ENCODE measurements at regions not wholly inside any gene's neighbourhood (a gene's known extent, or its start where the extent isn't known, plus 50 kb on each side); places are given as distances from the start of the nearest gene placed in this dataset.

DNA sequence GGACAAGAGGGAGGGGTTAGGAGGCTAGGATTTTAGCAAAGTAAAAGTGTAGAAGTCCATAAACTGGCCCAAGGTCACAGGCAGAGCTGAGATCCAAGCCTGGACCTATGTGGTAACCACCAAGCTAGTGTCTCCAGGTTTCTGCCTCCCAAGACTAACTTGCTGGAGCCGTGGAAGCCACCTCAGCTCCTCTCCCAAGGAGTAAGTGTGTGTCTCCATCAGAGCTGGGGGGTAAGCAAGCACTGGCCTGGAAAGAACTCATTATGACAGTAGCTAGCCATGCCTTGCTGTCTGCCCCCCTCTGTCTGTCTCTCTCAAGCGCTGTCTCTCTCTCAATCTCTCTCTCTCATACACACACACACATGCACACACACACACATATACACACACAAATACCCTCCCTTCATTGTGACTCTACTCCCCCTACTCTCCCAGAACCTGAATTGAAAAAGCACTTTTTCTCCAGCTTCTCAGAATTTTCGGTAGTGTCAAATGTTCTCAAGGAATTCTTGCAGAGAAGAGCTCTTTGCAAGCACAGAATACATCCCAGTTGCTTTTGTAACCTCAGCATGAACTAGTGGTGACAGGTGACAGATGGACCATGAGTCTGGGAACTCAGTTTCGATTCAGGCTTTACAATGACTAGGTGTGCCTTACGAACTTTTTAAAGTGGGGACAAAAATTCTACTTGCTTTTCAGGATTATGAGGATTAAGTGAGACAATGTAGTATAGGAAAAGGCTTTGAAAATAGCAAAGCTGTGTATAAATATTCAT lies 238.0 kb upstream of the FGGY start:
- intact Hi-C loops (cut with DNase I), result no loop called here
- Histone ChIP-seq H3K4me3 (no peak overlapping the region), H3K27ac (no peak overlapping the region), H3K4me1 (peaks cover 0 to 10% (median 5%) of the 10 kb centered on the region in 4 donors), H3K27me3 (no peaks in the 10 kb centered on the region), H3K9me3 (no peaks in the 10 kb centered on the region), H3K36me3 (no peaks in the 10 kb centered on the region)
- WGBS (ENCODE audit: insufficient coverage, low coverage, low lambda C conversion rate, missing lambda C conversion rate), result 84% methylated on average over 4 of the region's 5 CpGs
- ATAC-seq (no peak), DNase-seq (no peak)
- TF ChIP-seq, protein P1, sequence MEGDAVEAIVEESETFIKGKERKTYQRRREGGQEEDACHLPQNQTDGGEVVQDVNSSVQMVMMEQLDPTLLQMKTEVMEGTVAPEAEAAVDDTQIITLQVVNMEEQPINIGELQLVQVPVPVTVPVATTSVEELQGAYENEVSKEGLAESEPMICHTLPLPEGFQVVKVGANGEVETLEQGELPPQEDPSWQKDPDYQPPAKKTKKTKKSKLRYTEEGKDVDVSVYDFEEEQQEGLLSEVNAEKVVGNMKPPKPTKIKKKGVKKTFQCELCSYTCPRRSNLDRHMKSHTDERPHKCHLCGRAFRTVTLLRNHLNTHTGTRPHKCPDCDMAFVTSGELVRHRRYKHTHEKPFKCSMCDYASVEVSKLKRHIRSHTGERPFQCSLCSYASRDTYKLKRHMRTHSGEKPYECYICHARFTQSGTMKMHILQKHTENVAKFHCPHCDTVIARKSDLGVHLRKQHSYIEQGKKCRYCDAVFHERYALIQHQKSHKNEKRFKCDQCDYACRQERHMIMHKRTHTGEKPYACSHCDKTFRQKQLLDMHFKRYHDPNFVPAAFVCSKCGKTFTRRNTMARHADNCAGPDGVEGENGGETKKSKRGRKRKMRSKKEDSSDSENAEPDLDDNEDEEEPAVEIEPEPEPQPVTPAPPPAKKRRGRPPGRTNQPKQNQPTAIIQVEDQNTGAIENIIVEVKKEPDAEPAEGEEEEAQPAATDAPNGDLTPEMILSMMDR (IDR thresholded peaks at IDR 0.05), result no peak
- TF ChIP-seq POLR2A (IDR thresholded peaks at IDR 0.05), result no peak

DNA sequence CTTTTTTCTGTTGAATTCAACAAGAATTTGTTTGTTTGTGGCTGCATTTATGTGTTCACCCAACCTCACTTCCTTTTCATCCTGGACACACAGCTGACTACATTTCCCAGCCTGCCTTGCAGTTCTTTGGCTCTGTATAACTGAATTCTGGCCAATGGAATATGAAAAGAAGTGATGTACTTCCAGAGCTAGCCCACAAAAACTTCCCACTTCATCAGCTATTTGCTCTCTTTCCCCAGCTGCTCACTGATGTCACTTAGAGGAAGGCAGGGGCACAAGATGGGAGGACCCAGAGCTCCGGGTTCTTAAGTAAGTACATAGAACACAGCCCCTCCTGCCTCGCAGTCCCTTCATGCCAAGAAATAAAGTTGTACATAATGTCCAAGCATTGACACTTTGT lies 235.0 kb upstream of the FGGY start:
- Histone ChIP-seq H3K27me3 (no peaks in the 10 kb centered on the region), H3K4me1 (peaks cover 0 to 8% (median 3%) of the 10 kb centered on the region in 4 donors), H3K27ac (peak overlapping the region in 2 of 3 donors; percentile 53 to 71), H3K4me3 (peak overlapping the region in 1 of 3 donors; percentile 14), H3K9me3 (no peaks in the 10 kb centered on the region), H3K36me3 (no peaks in the 10 kb centered on the region)
- 60% methylated on average over 2 of the region's 2 CpGs for WGBS (ENCODE audit: insufficient coverage, low coverage, low lambda C conversion rate, missing lambda C conversion rate)
- intact Hi-C loops (cut with DNase I), result no loop called here
- TF ChIP-seq POLR2A (IDR thresholded peaks at IDR 0.05), result peak; percentile 54
- TF ChIP-seq, protein P1 (IDR thresholded peaks at IDR 0.05), result no peak
- ATAC-seq, result peak; percentile 23 to 70 (median 65)
- DNase-seq, result no peak

DNA sequence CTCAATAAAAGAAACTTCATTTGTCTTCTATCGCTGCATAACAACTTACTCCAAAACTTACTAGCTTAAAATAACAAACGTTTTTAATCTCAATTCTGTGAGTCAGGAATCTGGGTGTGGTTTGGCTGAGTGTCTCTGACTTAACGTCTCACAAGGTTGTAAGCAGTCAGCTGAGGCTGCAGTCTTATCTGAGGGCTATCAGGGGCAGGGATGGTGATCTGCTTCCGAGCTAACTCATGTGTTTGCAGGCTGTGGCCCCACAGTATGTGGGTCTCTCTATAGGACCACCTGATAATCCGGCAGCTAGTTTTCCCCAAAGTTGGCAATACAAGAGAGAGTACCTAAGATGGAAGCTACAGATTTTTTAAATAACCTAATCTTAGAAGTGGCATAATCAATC lies 234.2 kb upstream of the FGGY start:
- Histone ChIP-seq H3K9me3 (no peaks in the 10 kb centered on the region), H3K4me1 (no peaks in the 10 kb centered on the region), H3K4me3 (no peak overlapping the region), H3K27ac (peak overlapping the region in 1 of 3 donors; percentile 53), H3K36me3 (no peaks in the 10 kb centered on the region), H3K27me3 (no peaks in the 10 kb centered on the region)
- WGBS (ENCODE audit: insufficient coverage, low coverage, low lambda C conversion rate, missing lambda C conversion rate), result 40% methylated on average over 4 of the region's 5 CpGs
- TF ChIP-seq POLR2A (IDR thresholded peaks at IDR 0.05), result no peak
- TF ChIP-seq, protein P1 (IDR thresholded peaks at IDR 0.05), result no peak
- intact Hi-C loops (cut with DNase I), result no loop called here
- no peak for ATAC-seq
- no peak for DNase-seq

DNA sequence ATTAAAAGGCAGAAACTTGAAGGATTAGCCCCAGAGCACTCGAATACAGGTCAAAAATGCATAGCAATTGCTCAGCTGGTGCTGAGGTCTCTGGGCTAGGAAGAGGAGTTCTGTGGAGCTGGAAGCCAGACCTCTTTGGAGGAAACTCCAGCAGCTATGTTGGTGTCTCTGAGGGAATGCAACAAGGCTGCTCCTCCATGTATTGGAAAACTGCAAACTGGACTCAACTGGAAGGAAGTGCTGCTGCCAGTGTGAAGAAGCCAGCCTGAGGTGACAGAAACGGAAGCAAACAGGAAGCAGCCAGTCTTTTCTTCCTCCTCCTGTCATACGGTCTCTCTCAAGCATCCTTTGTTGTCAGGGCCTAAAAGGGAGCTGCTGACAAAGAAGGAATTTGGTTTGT lies 233.4 kb upstream of the FGGY start:
- intact Hi-C loops (cut with DNase I), result no loop called here
- Histone ChIP-seq H3K27me3 (no peaks in the 10 kb centered on the region), H3K9me3 (no peaks in the 10 kb centered on the region), H3K27ac (no peak overlapping the region), H3K4me3 (no peak overlapping the region), H3K4me1 (no peaks in the 10 kb centered on the region), H3K36me3 (no peaks in the 10 kb centered on the region)
- DNase-seq (no peak), ATAC-seq (peak; percentile 9 to 43 (median 34))
- 30% methylated on average over 3 of the region's 3 CpGs for WGBS (ENCODE audit: insufficient coverage, low coverage, low lambda C conversion rate, missing lambda C conversion rate)
- TF ChIP-seq POLR2A (IDR thresholded peaks at IDR 0.05), result no peak
- TF ChIP-seq, protein P1 (IDR thresholded peaks at IDR 0.05), result no peak
